ENCODE measurements at regions not wholly inside any gene's neighbourhood (a gene's known extent, or its start where the extent isn't known, plus 50 kb on each side); places are given as distances from the start of the nearest gene placed in this dataset.
A peak's percentile ranks its signal among the peaks of the same experiment; 100 is the strongest.

DNA sequence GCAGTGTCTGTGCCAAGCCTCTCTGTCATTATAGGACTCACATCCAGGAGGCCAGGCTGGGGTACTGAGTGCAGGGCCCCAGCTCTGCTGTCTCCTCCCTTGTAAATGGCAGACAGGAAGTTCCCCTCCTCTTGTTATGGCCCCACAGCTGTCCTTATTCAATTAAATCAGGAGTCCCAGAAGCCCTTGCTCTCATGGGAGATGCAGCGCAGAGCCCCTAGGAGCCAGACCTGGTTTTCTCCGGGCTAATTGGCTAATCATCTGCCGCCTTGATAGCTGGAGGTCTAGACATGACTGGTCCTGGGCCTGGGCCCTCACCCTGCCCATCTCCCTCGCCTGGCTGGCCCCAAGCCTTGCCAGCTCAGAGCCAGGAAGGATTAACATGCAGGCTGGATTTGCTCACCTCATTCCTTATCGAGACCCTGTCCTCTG, 172.0 kb downstream of the VEGFA start:
- H3K36me3 ChIP-seq (replicated peaks in 1 of 2; ENCODE audit: control insufficient read depth in 1 of 2, insufficient read depth in 2 of 2, low read length in 1 of 2) = no peaks in the 10 kb centered on the region
- DNase-seq = peak; percentile 86
- no peak overlapping the region for H2AFZ ChIP-seq (ENCODE audit: low read depth)
- H3K27ac ChIP-seq (ENCODE audit: low read depth in 2 of 2, low read length in 1 of 2) = peak overlapping the region in 1 of 2 experiments; percentile 100; a peak in 3 of 4 replicates
- H3F3A ChIP-seq (replicated peaks; ENCODE audit: insufficient read depth) = no peaks in the 10 kb centered on the region
- H3K4me3 ChIP-seq (ENCODE audit: low read depth in 2 of 2, low read length in 1 of 2) = no peak overlapping the region
- H3K9me2 ChIP-seq = no peaks in the 10 kb centered on the region
- no peaks in the 10 kb centered on the region for H3K9me3 ChIP-seq
- peaks cover 0 to 68% of the 10 kb centered on the region in 2 experiments; a peak in 3 of 4 replicates for H3K4me1 ChIP-seq (ENCODE audit: control insufficient read depth in 1 of 2, insufficient read depth in 2 of 2, low read depth in 1 of 2, low read length in 1 of 2)
- ChIA-PET POLR2A (interaction anchor here (0.6 to 3.3 kb wide), 33 partner anchors 9 to 312 kb away, joined by 3 to 28 read pairs (median 6); partner anchors contain the start of genes GTPBP2 and VEGFA), CTCF (interaction anchor here (0.7 to 10.4 kb wide), 15 partner anchors 11 to 275 kb away, joined by 3 to 121 read pairs (median 10); partner anchors contain the start of gene VEGFA)
- no peaks in the 10 kb centered on the region for H3K79me2 ChIP-seq (ENCODE audit: insufficient read depth)
- no peak overlapping the region for H3K9ac ChIP-seq
- H4K20me1 ChIP-seq (ENCODE audit: insufficient read depth) = no peaks in the 10 kb centered on the region
- WGBS (ENCODE audit: low lambda C conversion rate) = 25% methylated on average over 2 of the region's 5 CpGs
- no peak overlapping the region for H3K4me2 ChIP-seq
- H3K27me3 ChIP-seq (ENCODE audit: insufficient read depth) = no peaks in the 10 kb centered on the region
- TF ChIP-seq FOXJ3 (CRISPR knock-in tag; IDR thresholded peaks at IDR 0.05) = peak; percentile 92
- TF ChIP-seq YY1 (IDR thresholded peaks at IDR 0.05; ENCODE audit: low read depth) = no peak
- TF ChIP-seq CHD2 (IDR thresholded peaks at IDR 0.05; ENCODE audit: low read length, partially characterized antibody) = peak; percentile 93
- TF ChIP-seq JUND (IDR thresholded peaks at IDR 0.05) = no peak
- no peak for TF ChIP-seq POLR2AphosphoS5 (IDR thresholded peaks at IDR 0.05; ENCODE audit: low read depth, low read length)
- TF ChIP-seq, protein P1, sequence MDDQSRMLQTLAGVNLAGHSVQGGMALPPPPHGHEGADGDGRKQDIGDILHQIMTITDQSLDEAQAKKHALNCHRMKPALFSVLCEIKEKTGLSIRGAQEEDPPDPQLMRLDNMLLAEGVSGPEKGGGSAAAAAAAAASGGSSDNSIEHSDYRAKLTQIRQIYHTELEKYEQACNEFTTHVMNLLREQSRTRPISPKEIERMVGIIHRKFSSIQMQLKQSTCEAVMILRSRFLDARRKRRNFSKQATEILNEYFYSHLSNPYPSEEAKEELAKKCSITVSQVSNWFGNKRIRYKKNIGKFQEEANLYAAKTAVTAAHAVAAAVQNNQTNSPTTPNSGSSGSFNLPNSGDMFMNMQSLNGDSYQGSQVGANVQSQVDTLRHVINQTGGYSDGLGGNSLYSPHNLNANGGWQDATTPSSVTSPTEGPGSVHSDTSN (IDR thresholded peaks at IDR 0.05) = no peak
- TF ChIP-seq GATA2 (CRISPR knock-in tag; IDR thresholded peaks at IDR 0.05) = peak; percentile 88
- peak; percentile 49; the same call in 1 of the 2 replicates for TF ChIP-seq TCF12 (IDR thresholded peaks at IDR 0.05)
- TF ChIP-seq RFX5 (IDR thresholded peaks at IDR 0.05; ENCODE audit: low read length) = peak; percentile 51; the same call in 1 of the 2 replicates
- TF ChIP-seq, protein P2, sequence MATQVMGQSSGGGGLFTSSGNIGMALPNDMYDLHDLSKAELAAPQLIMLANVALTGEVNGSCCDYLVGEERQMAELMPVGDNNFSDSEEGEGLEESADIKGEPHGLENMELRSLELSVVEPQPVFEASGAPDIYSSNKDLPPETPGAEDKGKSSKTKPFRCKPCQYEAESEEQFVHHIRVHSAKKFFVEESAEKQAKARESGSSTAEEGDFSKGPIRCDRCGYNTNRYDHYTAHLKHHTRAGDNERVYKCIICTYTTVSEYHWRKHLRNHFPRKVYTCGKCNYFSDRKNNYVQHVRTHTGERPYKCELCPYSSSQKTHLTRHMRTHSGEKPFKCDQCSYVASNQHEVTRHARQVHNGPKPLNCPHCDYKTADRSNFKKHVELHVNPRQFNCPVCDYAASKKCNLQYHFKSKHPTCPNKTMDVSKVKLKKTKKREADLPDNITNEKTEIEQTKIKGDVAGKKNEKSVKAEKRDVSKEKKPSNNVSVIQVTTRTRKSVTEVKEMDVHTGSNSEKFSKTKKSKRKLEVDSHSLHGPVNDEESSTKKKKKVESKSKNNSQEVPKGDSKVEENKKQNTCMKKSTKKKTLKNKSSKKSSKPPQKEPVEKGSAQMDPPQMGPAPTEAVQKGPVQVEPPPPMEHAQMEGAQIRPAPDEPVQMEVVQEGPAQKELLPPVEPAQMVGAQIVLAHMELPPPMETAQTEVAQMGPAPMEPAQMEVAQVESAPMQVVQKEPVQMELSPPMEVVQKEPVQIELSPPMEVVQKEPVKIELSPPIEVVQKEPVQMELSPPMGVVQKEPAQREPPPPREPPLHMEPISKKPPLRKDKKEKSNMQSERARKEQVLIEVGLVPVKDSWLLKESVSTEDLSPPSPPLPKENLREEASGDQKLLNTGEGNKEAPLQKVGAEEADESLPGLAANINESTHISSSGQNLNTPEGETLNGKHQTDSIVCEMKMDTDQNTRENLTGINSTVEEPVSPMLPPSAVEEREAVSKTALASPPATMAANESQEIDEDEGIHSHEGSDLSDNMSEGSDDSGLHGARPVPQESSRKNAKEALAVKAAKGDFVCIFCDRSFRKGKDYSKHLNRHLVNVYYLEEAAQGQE (IDR thresholded peaks at IDR 0.05; ENCODE audit: low read depth, low read length) = no peak
- TF ChIP-seq RCOR1 (IDR thresholded peaks at IDR 0.05; ENCODE audit: low read length) = peak; percentile 80
- TF ChIP-seq, protein P3, sequence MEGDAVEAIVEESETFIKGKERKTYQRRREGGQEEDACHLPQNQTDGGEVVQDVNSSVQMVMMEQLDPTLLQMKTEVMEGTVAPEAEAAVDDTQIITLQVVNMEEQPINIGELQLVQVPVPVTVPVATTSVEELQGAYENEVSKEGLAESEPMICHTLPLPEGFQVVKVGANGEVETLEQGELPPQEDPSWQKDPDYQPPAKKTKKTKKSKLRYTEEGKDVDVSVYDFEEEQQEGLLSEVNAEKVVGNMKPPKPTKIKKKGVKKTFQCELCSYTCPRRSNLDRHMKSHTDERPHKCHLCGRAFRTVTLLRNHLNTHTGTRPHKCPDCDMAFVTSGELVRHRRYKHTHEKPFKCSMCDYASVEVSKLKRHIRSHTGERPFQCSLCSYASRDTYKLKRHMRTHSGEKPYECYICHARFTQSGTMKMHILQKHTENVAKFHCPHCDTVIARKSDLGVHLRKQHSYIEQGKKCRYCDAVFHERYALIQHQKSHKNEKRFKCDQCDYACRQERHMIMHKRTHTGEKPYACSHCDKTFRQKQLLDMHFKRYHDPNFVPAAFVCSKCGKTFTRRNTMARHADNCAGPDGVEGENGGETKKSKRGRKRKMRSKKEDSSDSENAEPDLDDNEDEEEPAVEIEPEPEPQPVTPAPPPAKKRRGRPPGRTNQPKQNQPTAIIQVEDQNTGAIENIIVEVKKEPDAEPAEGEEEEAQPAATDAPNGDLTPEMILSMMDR (IDR thresholded peaks at IDR 0.05) = no peak
- TF ChIP-seq, protein P4, sequence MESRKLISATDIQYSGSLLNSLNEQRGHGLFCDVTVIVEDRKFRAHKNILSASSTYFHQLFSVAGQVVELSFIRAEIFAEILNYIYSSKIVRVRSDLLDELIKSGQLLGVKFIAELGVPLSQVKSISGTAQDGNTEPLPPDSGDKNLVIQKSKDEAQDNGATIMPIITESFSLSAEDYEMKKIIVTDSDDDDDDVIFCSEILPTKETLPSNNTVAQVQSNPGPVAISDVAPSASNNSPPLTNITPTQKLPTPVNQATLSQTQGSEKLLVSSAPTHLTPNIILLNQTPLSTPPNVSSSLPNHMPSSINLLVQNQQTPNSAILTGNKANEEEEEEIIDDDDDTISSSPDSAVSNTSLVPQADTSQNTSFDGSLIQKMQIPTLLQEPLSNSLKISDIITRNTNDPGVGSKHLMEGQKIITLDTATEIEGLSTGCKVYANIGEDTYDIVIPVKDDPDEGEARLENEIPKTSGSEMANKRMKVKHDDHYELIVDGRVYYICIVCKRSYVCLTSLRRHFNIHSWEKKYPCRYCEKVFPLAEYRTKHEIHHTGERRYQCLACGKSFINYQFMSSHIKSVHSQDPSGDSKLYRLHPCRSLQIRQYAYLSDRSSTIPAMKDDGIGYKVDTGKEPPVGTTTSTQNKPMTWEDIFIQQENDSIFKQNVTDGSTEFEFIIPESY (IDR thresholded peaks at IDR 0.05; ENCODE audit: borderline replicate concordance, low read depth) = no peak
- TF ChIP-seq, protein P5, sequence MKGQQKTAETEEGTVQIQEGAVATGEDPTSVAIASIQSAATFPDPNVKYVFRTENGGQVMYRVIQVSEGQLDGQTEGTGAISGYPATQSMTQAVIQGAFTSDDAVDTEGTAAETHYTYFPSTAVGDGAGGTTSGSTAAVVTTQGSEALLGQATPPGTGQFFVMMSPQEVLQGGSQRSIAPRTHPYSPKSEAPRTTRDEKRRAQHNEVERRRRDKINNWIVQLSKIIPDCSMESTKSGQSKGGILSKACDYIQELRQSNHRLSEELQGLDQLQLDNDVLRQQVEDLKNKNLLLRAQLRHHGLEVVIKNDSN (IDR thresholded peaks at IDR 0.05; ENCODE audit: borderline replicate concordance, low read depth) = no peak
- peak; percentile 49 for TF ChIP-seq RAD21 (IDR thresholded peaks at IDR 0.05; ENCODE audit: low read length)
- no peak for TF ChIP-seq GABPA (IDR thresholded peaks at IDR 0.05; ENCODE audit: low read depth)
- TF ChIP-seq FOXM1 (IDR thresholded peaks at IDR 0.05; ENCODE audit: low read depth) = no peak
- no peak for TF ChIP-seq MEF2A (IDR thresholded peaks at IDR 0.05; ENCODE audit: borderline replicate concordance, low read depth)
- TF ChIP-seq FOSL2 (IDR thresholded peaks at IDR 0.05; ENCODE audit: borderline replicate concordance, low read depth) = no peak
- peak; percentile 38; the same call in 1 of the 2 replicates for TF ChIP-seq SMC3 (IDR thresholded peaks at IDR 0.05; ENCODE audit: low read depth, low read length)
- no peak for TF ChIP-seq EZH2phosphoT487 (IDR thresholded peaks at IDR 0.05; ENCODE audit: borderline replicate concordance, low read depth)
- TF ChIP-seq MXI1 (IDR thresholded peaks at IDR 0.05; ENCODE audit: low read depth, low read length) = peak; percentile 58
- TF ChIP-seq, protein P6, sequence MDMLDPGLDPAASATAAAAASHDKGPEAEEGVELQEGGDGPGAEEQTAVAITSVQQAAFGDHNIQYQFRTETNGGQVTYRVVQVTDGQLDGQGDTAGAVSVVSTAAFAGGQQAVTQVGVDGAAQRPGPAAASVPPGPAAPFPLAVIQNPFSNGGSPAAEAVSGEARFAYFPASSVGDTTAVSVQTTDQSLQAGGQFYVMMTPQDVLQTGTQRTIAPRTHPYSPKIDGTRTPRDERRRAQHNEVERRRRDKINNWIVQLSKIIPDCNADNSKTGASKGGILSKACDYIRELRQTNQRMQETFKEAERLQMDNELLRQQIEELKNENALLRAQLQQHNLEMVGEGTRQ (IDR thresholded peaks at IDR 0.05; ENCODE audit: borderline replicate concordance, low read depth, low read length) = no peak
- no peak for TF ChIP-seq RXRA (IDR thresholded peaks at IDR 0.05; ENCODE audit: borderline replicate concordance, low read depth)
- TF ChIP-seq TEAD4 (IDR thresholded peaks at IDR 0.05; ENCODE audit: borderline replicate concordance, insufficient read depth) = no peak

Data from SK-N-SH (cell line).